Fibroblast of lung (primary cell): ENCODE measurements at regions not wholly inside any gene's neighbourhood (a gene's known extent, or its start where the extent isn't known, plus 50 kb on each side); places are given as distances from the start of the nearest gene placed in this dataset.
A peak's percentile ranks its signal among the peaks of the same experiment; 100 is the strongest.

Source experiments
- DNase-seq, 2 donors: peaks; one replicate each; pipeline versions ENCODE4 v3.0.0 to v3.0.0-alpha.2; 2010; ENCODE audit warnings: low read depth in 2 of 2
- H2AFZ ChIP-seq: 2 replicates; pipeline ENCODE4 v1.5.1; 2012; ENCODE audit warnings: low read length, control low read depth, inconsistent platforms
- H3K27ac ChIP-seq: 2 replicates; pipeline ENCODE4 v1.5.1; 2011; ENCODE audit warnings: low read length, control low read depth; ENCODE audit not compliant: insufficient read depth
- H3K27me3 ChIP-seq: 2 replicates; pipeline ENCODE4 v1.5.1; 2011; ENCODE audit warnings: mild to moderate bottlenecking, low read length; ENCODE audit not compliant: control insufficient read depth, insufficient read depth
- H3K36me3 ChIP-seq: 2 replicates; pipeline ENCODE4 v1.5.1; 2011; ENCODE audit warnings: low read length; ENCODE audit not compliant: control insufficient read depth, insufficient read depth
- H3K4me1 ChIP-seq: 2 replicates; pipeline ENCODE4 v1.5.1; 2011; ENCODE audit warnings: low read length; ENCODE audit not compliant: control insufficient read depth, insufficient read depth; ENCODE audit errors: extremely low read depth
- H3K4me2 ChIP-seq: 2 replicates; pipeline ENCODE4 v1.5.1; 2011; ENCODE audit warnings: low read length, control low read depth; ENCODE audit not compliant: insufficient read depth; ENCODE audit errors: extremely low read depth
- H3K4me3 ChIP-seq, 4 experiments: fragments of 200-600 bp in 1 of 4; sonication (generic) in 1 of 4; replicated peaks in 1 of 4; 2 replicates each; pipeline ENCODE4 v1.5.1; 2011 to 2016; ENCODE audit warnings: low read length in 4 of 4, low read depth in 3 of 4, mild to moderate bottlenecking in 3 of 4, control low read depth in 2 of 4, inconsistent platforms in 1 of 4, mixed read lengths in 1 of 4; ENCODE audit not compliant: insufficient read depth in 1 of 4; ENCODE audit errors: control extremely low read depth in 1 of 4
- H3K79me2 ChIP-seq: 2 replicates; pipeline ENCODE4 v1.5.1; 2012; ENCODE audit warnings: mild to moderate bottlenecking, low read length, inconsistent platforms; ENCODE audit not compliant: control insufficient read depth, insufficient read depth
- H3K9ac ChIP-seq: 2 replicates; pipeline ENCODE4 v1.5.1; 2011; ENCODE audit warnings: mild to moderate bottlenecking, low read length, control low read depth; ENCODE audit not compliant: insufficient read depth
- H3K9me3 ChIP-seq: 2 replicates; pipeline ENCODE4 v1.5.1; 2012; ENCODE audit warnings: low read depth, low read length; ENCODE audit not compliant: control insufficient read depth, insufficient read depth
- H4K20me1 ChIP-seq: 2 replicates; pipeline ENCODE4 v1.5.1; 2011; ENCODE audit warnings: low read length; ENCODE audit not compliant: control insufficient read depth, insufficient read depth; ENCODE audit errors: extremely low read depth
- EZH2 ChIP-seq: IDR thresholded peaks from 2 replicates; pipeline ENCODE4 v1.5.1; 2012; ENCODE audit warnings: low read length, control low read depth, mild to moderate bottlenecking; ENCODE audit errors: missing control alignments
- TF ChIP-seq, protein P1 (sequence below), 2 donors: IDR thresholded peaks in 1 of 2; conservative IDR thresholded peaks in 1 of 2; 1 replicate in 1 of 2; 2 replicates in 1 of 2; pipeline ENCODE4 v1.5.1; 2011 to 2012; ENCODE audit warnings: low read length in 2 of 2, control low read depth in 1 of 2, inconsistent platforms in 1 of 2, low read depth in 1 of 2, mild to moderate bottlenecking in 1 of 2

DNA sequence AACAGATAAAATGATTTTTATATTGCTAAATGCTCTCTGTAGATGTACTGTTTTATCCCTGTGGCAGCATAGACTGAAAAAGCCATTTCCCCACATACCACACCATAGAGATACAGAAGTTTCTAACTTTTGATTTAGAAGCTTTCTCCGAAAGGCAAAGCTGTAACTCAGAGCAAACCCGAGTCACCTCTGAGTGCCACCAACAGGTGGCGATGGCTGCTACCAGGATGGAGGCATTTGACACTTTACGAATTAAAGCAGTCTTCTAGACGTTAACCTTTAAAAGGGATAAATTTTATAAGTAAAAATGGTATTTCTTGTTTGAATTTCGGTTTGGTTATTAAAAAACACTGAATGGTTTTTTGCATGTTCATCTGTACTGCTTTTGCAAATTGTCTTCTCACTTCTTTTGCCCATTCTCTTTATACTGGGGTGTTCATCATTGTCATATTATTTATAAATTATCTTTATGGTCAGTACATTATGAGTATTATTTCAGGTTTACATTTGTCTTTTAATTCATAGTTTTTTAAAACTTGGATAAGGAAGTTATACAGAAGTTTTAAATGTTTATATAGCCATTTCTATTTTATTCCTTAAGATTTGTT, 201.0 kb upstream of the CEP162 start:
- peaks cover 5% of the 10 kb centered on the region for H3K27me3 ChIP-seq
- TF ChIP-seq EZH2: no peak
- TF ChIP-seq, protein P1, sequence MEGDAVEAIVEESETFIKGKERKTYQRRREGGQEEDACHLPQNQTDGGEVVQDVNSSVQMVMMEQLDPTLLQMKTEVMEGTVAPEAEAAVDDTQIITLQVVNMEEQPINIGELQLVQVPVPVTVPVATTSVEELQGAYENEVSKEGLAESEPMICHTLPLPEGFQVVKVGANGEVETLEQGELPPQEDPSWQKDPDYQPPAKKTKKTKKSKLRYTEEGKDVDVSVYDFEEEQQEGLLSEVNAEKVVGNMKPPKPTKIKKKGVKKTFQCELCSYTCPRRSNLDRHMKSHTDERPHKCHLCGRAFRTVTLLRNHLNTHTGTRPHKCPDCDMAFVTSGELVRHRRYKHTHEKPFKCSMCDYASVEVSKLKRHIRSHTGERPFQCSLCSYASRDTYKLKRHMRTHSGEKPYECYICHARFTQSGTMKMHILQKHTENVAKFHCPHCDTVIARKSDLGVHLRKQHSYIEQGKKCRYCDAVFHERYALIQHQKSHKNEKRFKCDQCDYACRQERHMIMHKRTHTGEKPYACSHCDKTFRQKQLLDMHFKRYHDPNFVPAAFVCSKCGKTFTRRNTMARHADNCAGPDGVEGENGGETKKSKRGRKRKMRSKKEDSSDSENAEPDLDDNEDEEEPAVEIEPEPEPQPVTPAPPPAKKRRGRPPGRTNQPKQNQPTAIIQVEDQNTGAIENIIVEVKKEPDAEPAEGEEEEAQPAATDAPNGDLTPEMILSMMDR (conservative IDR thresholded peaks at IDR 0.05 in 1 of 2, IDR thresholded peaks at IDR 0.05 in 1 of 2; ENCODE audit: low read depth in 1 of 2, low read length in 2 of 2): peak; percentile 84 to 87
- no peak overlapping the region for H3K4me2 ChIP-seq
- no peak overlapping the region for H2AFZ ChIP-seq
- no peaks in the 10 kb centered on the region for H3K79me2 ChIP-seq
- no peaks in the 10 kb centered on the region for H3K4me1 ChIP-seq
- H3K9me3 ChIP-seq: no peaks in the 10 kb centered on the region
- DNase-seq: peak; percentile 44 to 71
- H3K36me3 ChIP-seq: no peaks in the 10 kb centered on the region
- H3K9ac ChIP-seq: no peak overlapping the region
- H4K20me1 ChIP-seq: no peaks in the 10 kb centered on the region
- H3K27ac ChIP-seq: no peak overlapping the region
- H3K4me3 ChIP-seq: no peak overlapping the region

GRCh38 chr6:84425971-84426705, 198.7 kb upstream of the CEP162 start:
- Histone ChIP-seq H2AFZ (no peak overlapping the region), H3K27me3 (peaks cover 5% of the 10 kb centered on the region), H3K36me3 (no peaks in the 10 kb centered on the region), H3K9ac (no peak overlapping the region), H3K27ac (no peak overlapping the region), H3K79me2 (no peaks in the 10 kb centered on the region), H3K9me3 (no peaks in the 10 kb centered on the region), H3K4me3 (no peak overlapping the region), H3K4me2 (no peak overlapping the region), H3K4me1 (no peaks in the 10 kb centered on the region), H4K20me1 (no peaks in the 10 kb centered on the region)
- TF ChIP-seq, protein P1 (conservative IDR thresholded peaks at IDR 0.05 in 1 of 2, IDR thresholded peaks at IDR 0.05 in 1 of 2; ENCODE audit: low read depth in 1 of 2, low read length in 2 of 2): no peak
- no peak for TF ChIP-seq EZH2
- peak in 1 of 2 donors; percentile 5 for DNase-seq

GRCh38 chr6:84424956-84425355, 197.5 kb upstream of the CEP162 start:
- Histone ChIP-seq H2AFZ (no peak overlapping the region), H3K4me2 (no peak overlapping the region), H3K36me3 (no peaks in the 10 kb centered on the region), H3K27me3 (peaks cover 5% of the 10 kb centered on the region), H3K27ac (no peak overlapping the region), H3K9me3 (no peaks in the 10 kb centered on the region), H3K4me3 (no peak overlapping the region), H3K9ac (no peak overlapping the region), H4K20me1 (no peaks in the 10 kb centered on the region), H3K4me1 (no peaks in the 10 kb centered on the region), H3K79me2 (no peaks in the 10 kb centered on the region)
- TF ChIP-seq, protein P1 (conservative IDR thresholded peaks at IDR 0.05 in 1 of 2, IDR thresholded peaks at IDR 0.05 in 1 of 2; ENCODE audit: low read depth in 1 of 2, low read length in 2 of 2): no peak
- TF ChIP-seq EZH2: no peak
- DNase-seq: no peak
